Mucosa of rectum (tissue), 2 donors: ENCODE measurements at regions not wholly inside any gene's neighbourhood (a gene's known extent, or its start where the extent isn't known, plus 50 kb on each side); places are given as distances from the start of the nearest gene placed in this dataset.

ENCODE experiments used
- H3K27ac ChIP-seq, 2 donors: one replicate each; pipeline ENCODE4 v1.7.0; 2013; ENCODE audit warnings: inconsistent platforms in 2 of 2, low read depth in 2 of 2, low read length in 2 of 2
- H3K27me3 ChIP-seq, 2 donors: one replicate each; pipeline ENCODE4 v1.7.0; 2013; ENCODE audit warnings: low read length in 2 of 2; ENCODE audit not compliant: control insufficient read depth in 2 of 2, insufficient read depth in 2 of 2
- H3K36me3 ChIP-seq, 2 donors: one replicate each; pipeline ENCODE4 v1.7.0; 2013; ENCODE audit warnings: low read length in 2 of 2; ENCODE audit not compliant: control insufficient read depth in 2 of 2, insufficient read depth in 2 of 2
- H3K4me1 ChIP-seq, 2 donors: one replicate each; pipeline ENCODE4 v1.7.0; 2013; ENCODE audit warnings: low read length in 2 of 2, mild to moderate bottlenecking in 1 of 2; ENCODE audit not compliant: control insufficient read depth in 2 of 2, insufficient read depth in 2 of 2
- H3K4me3 ChIP-seq, 2 donors: one replicate each; pipeline ENCODE4 v1.7.0; 2013; ENCODE audit warnings: low read length in 2 of 2
- H3K9ac ChIP-seq, 2 donors: one replicate each; pipeline ENCODE4 v1.7.0; 2013; ENCODE audit warnings: low read length in 2 of 2, low read depth in 1 of 2, mild to moderate bottlenecking in 1 of 2
- H3K9me3 ChIP-seq, 2 donors: one replicate each; pipeline ENCODE4 v1.7.0; 2013; ENCODE audit warnings: low read length in 2 of 2; ENCODE audit not compliant: control insufficient read depth in 2 of 2
- donor health status: healthy.
- donor health status: Normal muscosa, but diverticular disease.

- no peak overlapping the region for H3K27ac ChIP-seq
- H3K4me1 ChIP-seq, result no peaks in the 10 kb centered on the region
- H3K36me3 ChIP-seq, result no peaks in the 10 kb centered on the region
- no peak overlapping the region for H3K9ac ChIP-seq
- peaks cover 0 to 3% of the 10 kb centered on the region in 2 donors for H3K27me3 ChIP-seq
- H3K9me3 ChIP-seq, result no peaks in the 10 kb centered on the region
- no peak overlapping the region for H3K4me3 ChIP-seq
Measured at GRCh38 chr20:59386809-59387208, 86.4 kb downstream of the EDN3 start.

- no peak overlapping the region for H3K9ac ChIP-seq
- H3K36me3 ChIP-seq, result no peaks in the 10 kb centered on the region
- no peak overlapping the region for H3K4me3 ChIP-seq
- no peaks in the 10 kb centered on the region for H3K9me3 ChIP-seq
- no peaks in the 10 kb centered on the region for H3K4me1 ChIP-seq
- peaks cover 0 to 3% of the 10 kb centered on the region in 2 donors for H3K27me3 ChIP-seq
- no peak overlapping the region for H3K27ac ChIP-seq
Measured at GRCh38 chr20:59387891-59388290, 87.5 kb downstream of the EDN3 start.

- no peak overlapping the region for H3K27ac ChIP-seq
- no peaks in the 10 kb centered on the region for H3K4me1 ChIP-seq
- H3K4me3 ChIP-seq, result no peak overlapping the region
- H3K36me3 ChIP-seq, result no peaks in the 10 kb centered on the region
- peaks cover 0 to 7% of the 10 kb centered on the region in 2 donors for H3K27me3 ChIP-seq
- no peak overlapping the region for H3K9ac ChIP-seq
- H3K9me3 ChIP-seq, result no peaks in the 10 kb centered on the region
Measured at GRCh38 chr20:59388402-59388801, 88.0 kb downstream of the EDN3 start.

GRCh38 chr20:59390437-59390836, 90.0 kb downstream of the EDN3 start:
- H3K27me3 ChIP-seq, result peaks cover 0 to 12% of the 10 kb centered on the region in 2 donors
- no peak overlapping the region for H3K9ac ChIP-seq
- no peak overlapping the region for H3K4me3 ChIP-seq
- H3K36me3 ChIP-seq, result no peaks in the 10 kb centered on the region
- no peaks in the 10 kb centered on the region for H3K9me3 ChIP-seq
- no peaks in the 10 kb centered on the region for H3K4me1 ChIP-seq
- no peak overlapping the region for H3K27ac ChIP-seq

- H3K4me3 ChIP-seq, result no peak overlapping the region
- H3K36me3 ChIP-seq, result no peaks in the 10 kb centered on the region
- H3K27me3 ChIP-seq, result peaks cover 2 to 12% of the 10 kb centered on the region in 2 donors
- H3K27ac ChIP-seq, result no peak overlapping the region
- no peaks in the 10 kb centered on the region for H3K9me3 ChIP-seq
- H3K9ac ChIP-seq, result no peak overlapping the region
- no peaks in the 10 kb centered on the region for H3K4me1 ChIP-seq
Measured at GRCh38 chr20:59391975-59392374, 91.6 kb downstream of the EDN3 start.

GRCh38 chr20:59392736-59393135, 92.3 kb downstream of the EDN3 start:
- peaks cover 4 to 12% of the 10 kb centered on the region in 2 donors for H3K27me3 ChIP-seq

GRCh38 chr20:59393142-59393541, 92.7 kb downstream of the EDN3 start:
- H3K4me3 ChIP-seq, result no peak overlapping the region
- no peaks in the 10 kb centered on the region for H3K9me3 ChIP-seq
- no peak overlapping the region for H3K9ac ChIP-seq
- peaks cover 6 to 12% of the 10 kb centered on the region in 2 donors for H3K27me3 ChIP-seq
- no peaks in the 10 kb centered on the region for H3K4me1 ChIP-seq
- no peak overlapping the region for H3K27ac ChIP-seq
- no peaks in the 10 kb centered on the region for H3K36me3 ChIP-seq

More at GRCh38 chr20:59392736-59393135, 92.3 kb downstream of the EDN3 start:
- H3K9me3 ChIP-seq, result no peaks in the 10 kb centered on the region
- no peak overlapping the region for H3K9ac ChIP-seq
- no peak overlapping the region for H3K27ac ChIP-seq
- H3K4me3 ChIP-seq, result no peak overlapping the region
- H3K36me3 ChIP-seq, result no peaks in the 10 kb centered on the region
- H3K4me1 ChIP-seq, result no peaks in the 10 kb centered on the region

GRCh38 chr20:59395729-59396128, 95.3 kb downstream of the EDN3 start:
- Histone ChIP-seq H3K36me3 (no peaks in the 10 kb centered on the region), H3K4me1 (no peaks in the 10 kb centered on the region), H3K27me3 (peaks cover 11 to 16% of the 10 kb centered on the region in 2 donors), H3K27ac (no peak overlapping the region), H3K4me3 (no peak overlapping the region), H3K9ac (no peak overlapping the region), H3K9me3 (no peaks in the 10 kb centered on the region)

- H3K4me3 ChIP-seq, result no peak overlapping the region
- H3K36me3 ChIP-seq, result no peaks in the 10 kb centered on the region
- H3K27me3 ChIP-seq, result peaks cover 16 to 18% of the 10 kb centered on the region in 2 donors
- H3K9ac ChIP-seq, result no peak overlapping the region
- no peak overlapping the region for H3K27ac ChIP-seq
- no peaks in the 10 kb centered on the region for H3K9me3 ChIP-seq
- H3K4me1 ChIP-seq, result peaks cover 0 to 8% of the 10 kb centered on the region in 2 donors
Measured at GRCh38 chr20:59398537-59399205, 98.3 kb downstream of the EDN3 start.

GRCh38 chr20:59399426-59400099, 99.2 kb downstream of the EDN3 start:
- Histone ChIP-seq H3K27me3 (peaks cover 23 to 24% of the 10 kb centered on the region in 2 donors), H3K9ac (no peak overlapping the region), H3K4me1 (peaks cover 2 to 10% of the 10 kb centered on the region in 2 donors), H3K4me3 (no peak overlapping the region), H3K36me3 (no peaks in the 10 kb centered on the region), H3K27ac (no peak overlapping the region), H3K9me3 (no peaks in the 10 kb centered on the region)
